HEK293 (cell line): ENCODE measurements at regions not wholly inside any gene's neighbourhood (a gene's known extent, or its start where the extent isn't known, plus 50 kb on each side); places are given as distances from the start of the nearest gene placed in this dataset.

ENCODE experiments used
- CTCF ChIA-PET: fragments of 350-600 bp; formaldehyde crosslinking; extraction: SDS; loops from one replicate; lab custom pipeline; 2021; ENCODE audit warnings: antibody characterized with exemption; lab: Yijun Ruan, JAX
- POLR2A ChIA-PET: fragments of 300-600 bp; formaldehyde crosslinking; extraction: SDS; loops from one replicate; lab custom pipeline; 2020; ENCODE audit warnings: antibody characterized with exemption, inconsistent platforms; lab: Yijun Ruan, JAX
- H3K27ac ChIP-seq: fragments of 200-500 bp; sonication (Bioruptor generic); 2 replicates; pipeline ENCODE4 v1.5.1; 2014; ENCODE audit warnings: low read depth, low read length, control low read depth, inconsistent platforms; ENCODE audit errors: extremely low read depth
- H3K36me3 ChIP-seq, 2 experiments: fragments of 200-500 bp in 1 of 2; sonication (Bioruptor generic) in 1 of 2; 1 replicate in 1 of 2; 2 replicates in 1 of 2; pipeline ENCODE4 v1.5.1; 2014 to 2017; ENCODE audit warnings: inconsistent platforms in 2 of 2, low read length in 2 of 2; ENCODE audit not compliant: control insufficient read depth in 2 of 2, insufficient read depth in 1 of 2
- H3K4me1 ChIP-seq: fragments of 200-500 bp; sonication (Bioruptor generic); 2 replicates; pipeline ENCODE4 v1.5.1; 2014; ENCODE audit warnings: mild to moderate bottlenecking, low read length, inconsistent platforms; ENCODE audit not compliant: control insufficient read depth, insufficient read depth
- H3K4me3 ChIP-seq: 2 replicates; pipeline ENCODE4 v1.5.1; 2011; ENCODE audit warnings: low read depth, mild to moderate bottlenecking, control low read depth, low read length, moderate library complexity
- H3K9me3 ChIP-seq: fragments of 200-500 bp; sonication (Bioruptor generic); 2 replicates; pipeline ENCODE4 v1.5.1; 2014; ENCODE audit warnings: low read depth, low read length, inconsistent platforms; ENCODE audit not compliant: control insufficient read depth, insufficient read depth
- KLF7 ChIP-seq: fragments of 450-650 bp; formaldehyde crosslinking; IDR thresholded peaks from 2 replicates; pipeline ENCODE4 v1.5.1; 2016; ENCODE audit warnings: missing biosample characterization, missing genetic modification characterization, borderline replicate concordance
- MYNN ChIP-seq: fragments of 450-650 bp; formaldehyde crosslinking; IDR thresholded peaks from 2 replicates; pipeline ENCODE4 v1.5.1; 2016; ENCODE audit warnings: missing biosample characterization, missing genetic modification characterization, borderline replicate concordance
- ZBTB48 ChIP-seq: fragments of 450-650 bp; formaldehyde crosslinking; IDR thresholded peaks from 2 replicates; pipeline ENCODE4 v1.5.1; 2016; ENCODE audit warnings: missing biosample characterization, missing genetic modification characterization
- ZFP3 ChIP-seq: fragments of 450-650 bp; formaldehyde crosslinking; IDR thresholded peaks from 2 replicates; pipeline ENCODE4 v1.5.1; 2016; ENCODE audit warnings: low read depth, missing biosample characterization, missing genetic modification characterization
- ZNF140 ChIP-seq: fragments of 450-650 bp; formaldehyde crosslinking; IDR thresholded peaks from 2 replicates; pipeline ENCODE4 v1.5.1; 2016; ENCODE audit warnings: missing biosample characterization, missing genetic modification characterization
- ZNF174 ChIP-seq: fragments of 450-650 bp; formaldehyde crosslinking; IDR thresholded peaks from 2 replicates; pipeline ENCODE4 v1.5.0; 2017; ENCODE audit warnings: missing biosample characterization, mild to moderate bottlenecking, missing genetic modification characterization
- ZNF248 ChIP-seq: fragments of 450-650 bp; formaldehyde crosslinking; IDR thresholded peaks from 2 replicates; pipeline ENCODE4 v1.5.1; 2017; ENCODE audit warnings: missing biosample characterization, missing genetic modification characterization
- ZNF350 ChIP-seq: fragments of 450-650 bp; formaldehyde crosslinking; IDR thresholded peaks from 2 replicates; pipeline ENCODE4 v1.5.0; 2017; ENCODE audit warnings: missing biosample characterization, mild to moderate bottlenecking, missing genetic modification characterization
- ZNF416 ChIP-seq: fragments of 450-650 bp; formaldehyde crosslinking; IDR thresholded peaks from 2 replicates; pipeline ENCODE4 v1.5.1; 2016; ENCODE audit warnings: missing biosample characterization, missing genetic modification characterization
- ZNF560 ChIP-seq: fragments of 450-650 bp; formaldehyde crosslinking; IDR thresholded peaks from 2 replicates; pipeline ENCODE4 v1.5.1; 2017; ENCODE audit warnings: missing biosample characterization, missing genetic modification characterization, borderline replicate concordance
- ZNF664 ChIP-seq: fragments of 450-650 bp; formaldehyde crosslinking; IDR thresholded peaks from 2 replicates; pipeline ENCODE4 v1.5.1; 2016; ENCODE audit warnings: missing biosample characterization, missing genetic modification characterization
- ZNF670 ChIP-seq: fragments of 450-650 bp; formaldehyde crosslinking; IDR thresholded peaks from 2 replicates; pipeline ENCODE4 v1.5.1; 2016; ENCODE audit warnings: missing biosample characterization, missing genetic modification characterization, low read depth
- ZSCAN30 ChIP-seq: fragments of 450-650 bp; IDR thresholded peaks from 2 replicates; pipeline ENCODE4 v1.5.1; 2018; ENCODE audit warnings: missing biosample characterization, mild to moderate bottlenecking, missing genetic modification characterization, moderate library complexity
- TF ChIP-seq, protein P1 (sequence below): fragments of 450-650 bp; formaldehyde crosslinking; IDR thresholded peaks from 2 replicates; pipeline ENCODE4 v1.5.1; 2016; ENCODE audit warnings: missing biosample characterization, missing genetic modification characterization
- TF ChIP-seq, protein P2 (sequence below): fragments of 450-650 bp; formaldehyde crosslinking; IDR thresholded peaks from 2 replicates; pipeline ENCODE4 v1.5.1; 2016; ENCODE audit warnings: missing biosample characterization, missing genetic modification characterization
- TF ChIP-seq, protein P3 (sequence below): fragments of 450-650 bp; formaldehyde crosslinking; conservative IDR thresholded peaks from 2 replicates; pipeline ENCODE4 v1.5.1; 2016; ENCODE audit warnings: low read depth, missing biosample characterization, missing genetic modification characterization
- TF ChIP-seq, protein P4 (sequence below): fragments of 450-650 bp; formaldehyde crosslinking; IDR thresholded peaks from 2 replicates; pipeline ENCODE4 v1.5.1; 2016; ENCODE audit warnings: missing biosample characterization, missing genetic modification characterization, low read depth
- TF ChIP-seq, protein P5 (sequence below): fragments of 450-650 bp; formaldehyde crosslinking; IDR thresholded peaks from 2 replicates; pipeline ENCODE4 v1.5.1; 2016; ENCODE audit warnings: missing biosample characterization, missing genetic modification characterization
- TF ChIP-seq, protein P6 (sequence below): IDR thresholded peaks from 2 replicates; pipeline ENCODE4 v1.6.1; 2011; ENCODE audit warnings: mild to moderate bottlenecking, low read depth, low read length, borderline replicate concordance

DNA sequence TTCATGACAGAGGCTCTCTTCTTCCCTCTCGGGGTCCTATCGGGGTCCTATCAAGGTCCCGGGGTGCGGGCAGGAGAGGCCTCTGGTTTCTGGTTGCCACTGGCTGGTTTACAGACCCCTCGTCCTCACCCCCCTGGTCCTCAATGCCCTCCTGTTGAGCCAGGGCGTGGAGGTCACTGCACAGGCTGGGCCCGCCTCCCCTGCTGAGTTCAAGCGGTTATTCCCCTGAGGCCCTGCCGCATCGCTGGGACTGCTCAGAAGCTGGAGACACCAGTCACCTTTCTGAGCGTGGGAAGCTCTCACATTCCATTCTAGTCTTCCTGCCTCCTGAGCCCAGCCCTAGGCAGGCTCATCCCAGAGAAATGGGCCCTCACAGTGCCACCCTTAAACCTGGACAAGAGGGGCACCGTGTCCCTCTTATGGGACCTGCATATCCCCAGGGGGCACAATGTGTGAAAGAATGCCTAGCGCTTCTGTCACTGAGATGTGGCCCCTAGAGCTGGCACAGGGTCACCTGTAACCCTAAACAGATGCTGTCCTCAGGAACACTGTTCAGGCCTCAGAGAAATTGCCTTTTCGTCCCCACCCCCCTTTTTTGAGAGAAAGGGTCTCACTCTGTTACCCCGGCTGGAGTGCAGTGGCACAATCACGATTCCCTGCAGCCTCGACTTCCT lies 177.7 kb upstream of the RGS6 start (continued):
- TF ChIP-seq, protein P1, sequence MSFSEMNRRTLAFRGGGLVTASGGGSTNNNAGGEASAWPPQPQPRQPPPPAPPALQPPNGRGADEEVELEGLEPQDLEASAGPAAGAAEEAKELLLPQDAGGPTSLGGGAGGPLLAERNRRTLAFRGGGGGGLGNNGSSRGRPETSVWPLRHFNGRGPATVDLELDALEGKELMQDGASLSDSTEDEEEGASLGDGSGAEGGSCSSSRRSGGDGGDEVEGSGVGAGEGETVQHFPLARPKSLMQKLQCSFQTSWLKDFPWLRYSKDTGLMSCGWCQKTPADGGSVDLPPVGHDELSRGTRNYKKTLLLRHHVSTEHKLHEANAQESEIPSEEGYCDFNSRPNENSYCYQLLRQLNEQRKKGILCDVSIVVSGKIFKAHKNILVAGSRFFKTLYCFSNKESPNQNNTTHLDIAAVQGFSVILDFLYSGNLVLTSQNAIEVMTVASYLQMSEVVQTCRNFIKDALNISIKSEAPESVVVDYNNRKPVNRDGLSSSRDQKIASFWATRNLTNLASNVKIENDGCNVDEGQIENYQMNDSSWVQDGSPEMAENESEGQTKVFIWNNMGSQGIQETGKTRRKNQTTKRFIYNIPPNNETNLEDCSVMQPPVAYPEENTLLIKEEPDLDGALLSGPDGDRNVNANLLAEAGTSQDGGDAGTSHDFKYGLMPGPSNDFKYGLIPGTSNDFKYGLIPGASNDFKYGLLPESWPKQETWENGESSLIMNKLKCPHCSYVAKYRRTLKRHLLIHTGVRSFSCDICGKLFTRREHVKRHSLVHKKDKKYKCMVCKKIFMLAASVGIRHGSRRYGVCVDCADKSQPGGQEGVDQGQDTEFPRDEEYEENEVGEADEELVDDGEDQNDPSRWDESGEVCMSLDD (tag by site-specific recombination), result no peak
- TF ChIP-seq, protein P2, sequence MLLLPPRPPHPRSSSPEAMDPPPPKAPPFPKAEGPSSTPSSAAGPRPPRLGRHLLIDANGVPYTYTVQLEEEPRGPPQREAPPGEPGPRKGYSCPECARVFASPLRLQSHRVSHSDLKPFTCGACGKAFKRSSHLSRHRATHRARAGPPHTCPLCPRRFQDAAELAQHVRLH (tag by site-specific recombination), result no peak

DNA sequence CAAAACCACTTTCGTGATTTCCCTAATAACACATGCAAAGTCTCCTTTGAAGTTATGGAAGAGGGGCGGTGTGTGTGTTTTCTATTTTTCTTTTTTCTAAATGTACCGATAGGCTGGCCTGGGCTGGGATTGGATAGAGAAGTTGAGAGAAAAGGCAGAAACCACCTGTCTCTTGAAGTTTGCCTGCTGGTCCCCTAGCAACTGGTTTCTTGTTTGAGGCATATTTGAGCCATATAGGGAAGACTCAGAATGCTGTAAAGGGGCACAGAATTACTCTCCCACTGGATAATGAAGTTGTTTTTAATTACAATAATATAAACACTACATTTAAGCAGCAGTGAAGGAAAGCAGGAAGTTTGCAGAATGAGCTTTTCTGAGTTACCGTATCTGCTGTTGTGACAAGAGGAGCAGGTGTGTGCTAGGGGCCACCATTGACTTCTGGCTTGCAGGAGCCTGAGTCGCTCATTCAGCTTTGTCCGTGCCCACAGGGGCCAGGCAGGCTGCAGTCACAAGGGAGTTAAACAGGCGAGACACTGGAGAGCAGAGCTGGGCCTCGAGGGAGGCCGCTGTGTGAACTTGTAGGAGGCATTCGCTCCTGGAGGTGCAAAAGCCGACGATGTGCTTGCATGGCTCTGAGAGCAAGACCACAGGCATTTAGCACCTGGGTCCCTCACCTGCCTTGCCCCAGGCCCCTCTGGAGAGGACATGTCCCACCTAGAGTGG lies 173.8 kb upstream of the RGS6 start:
- POLR2A ChIA-PET, result interaction anchor here (0.6 kb wide), 2 partner anchors 248 to 1951 kb away, joined by 3 read pairs; no protein-coding TSS in a partner anchor
- CTCF ChIA-PET, result interaction anchor here (0.6 kb wide), 1 partner anchor 174 kb away, joined by 3 read pairs; the partner anchor contains the start of gene RGS6
- TF ChIP-seq ZSCAN30 (tag by site-specific recombination), result no peak
- no peak for TF ChIP-seq MYNN (tag by site-specific recombination)
- TF ChIP-seq, protein P3, sequence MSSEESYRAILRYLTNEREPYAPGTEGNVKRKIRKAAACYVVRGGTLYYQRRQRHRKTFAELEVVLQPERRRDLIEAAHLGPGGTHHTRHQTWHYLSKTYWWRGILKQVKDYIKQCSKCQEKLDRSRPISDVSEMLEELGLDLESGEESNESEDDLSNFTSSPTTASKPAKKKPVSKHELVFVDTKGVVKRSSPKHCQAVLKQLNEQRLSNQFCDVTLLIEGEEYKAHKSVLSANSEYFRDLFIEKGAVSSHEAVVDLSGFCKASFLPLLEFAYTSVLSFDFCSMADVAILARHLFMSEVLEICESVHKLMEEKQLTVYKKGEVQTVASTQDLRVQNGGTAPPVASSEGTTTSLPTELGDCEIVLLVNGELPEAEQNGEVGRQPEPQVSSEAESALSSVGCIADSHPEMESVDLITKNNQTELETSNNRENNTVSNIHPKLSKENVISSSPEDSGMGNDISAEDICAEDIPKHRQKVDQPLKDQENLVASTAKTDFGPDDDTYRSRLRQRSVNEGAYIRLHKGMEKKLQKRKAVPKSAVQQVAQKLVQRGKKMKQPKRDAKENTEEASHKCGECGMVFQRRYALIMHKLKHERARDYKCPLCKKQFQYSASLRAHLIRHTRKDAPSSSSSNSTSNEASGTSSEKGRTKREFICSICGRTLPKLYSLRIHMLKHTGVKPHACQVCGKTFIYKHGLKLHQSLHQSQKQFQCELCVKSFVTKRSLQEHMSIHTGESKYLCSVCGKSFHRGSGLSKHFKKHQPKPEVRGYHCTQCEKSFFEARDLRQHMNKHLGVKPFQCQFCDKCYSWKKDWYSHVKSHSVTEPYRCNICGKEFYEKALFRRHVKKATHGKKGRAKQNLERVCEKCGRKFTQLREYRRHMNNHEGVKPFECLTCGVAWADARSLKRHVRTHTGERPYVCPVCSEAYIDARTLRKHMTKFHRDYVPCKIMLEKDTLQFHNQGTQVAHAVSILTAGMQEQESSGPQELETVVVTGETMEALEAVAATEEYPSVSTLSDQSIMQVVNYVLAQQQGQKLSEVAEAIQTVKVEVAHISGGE (tag by site-specific recombination), result no peak
- no peak for TF ChIP-seq KLF7 (tag by site-specific recombination)
- TF ChIP-seq ZBTB48, result no peak
- TF ChIP-seq ZNF350 (tag by site-specific recombination), result no peak
- no peak for TF ChIP-seq ZNF174
- no peak for TF ChIP-seq ZNF664 (tag by site-specific recombination)
- TF ChIP-seq, protein P4, sequence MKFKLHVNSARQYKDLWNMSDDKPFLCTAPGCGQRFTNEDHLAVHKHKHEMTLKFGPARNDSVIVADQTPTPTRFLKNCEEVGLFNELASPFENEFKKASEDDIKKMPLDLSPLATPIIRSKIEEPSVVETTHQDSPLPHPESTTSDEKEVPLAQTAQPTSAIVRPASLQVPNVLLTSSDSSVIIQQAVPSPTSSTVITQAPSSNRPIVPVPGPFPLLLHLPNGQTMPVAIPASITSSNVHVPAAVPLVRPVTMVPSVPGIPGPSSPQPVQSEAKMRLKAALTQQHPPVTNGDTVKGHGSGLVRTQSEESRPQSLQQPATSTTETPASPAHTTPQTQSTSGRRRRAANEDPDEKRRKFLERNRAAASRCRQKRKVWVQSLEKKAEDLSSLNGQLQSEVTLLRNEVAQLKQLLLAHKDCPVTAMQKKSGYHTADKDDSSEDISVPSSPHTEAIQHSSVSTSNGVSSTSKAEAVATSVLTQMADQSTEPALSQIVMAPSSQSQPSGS (tag by site-specific recombination), result no peak
- no peak for TF ChIP-seq ZFP3 (tag by site-specific recombination)
- no peak for TF ChIP-seq ZNF416
- TF ChIP-seq, protein P5, sequence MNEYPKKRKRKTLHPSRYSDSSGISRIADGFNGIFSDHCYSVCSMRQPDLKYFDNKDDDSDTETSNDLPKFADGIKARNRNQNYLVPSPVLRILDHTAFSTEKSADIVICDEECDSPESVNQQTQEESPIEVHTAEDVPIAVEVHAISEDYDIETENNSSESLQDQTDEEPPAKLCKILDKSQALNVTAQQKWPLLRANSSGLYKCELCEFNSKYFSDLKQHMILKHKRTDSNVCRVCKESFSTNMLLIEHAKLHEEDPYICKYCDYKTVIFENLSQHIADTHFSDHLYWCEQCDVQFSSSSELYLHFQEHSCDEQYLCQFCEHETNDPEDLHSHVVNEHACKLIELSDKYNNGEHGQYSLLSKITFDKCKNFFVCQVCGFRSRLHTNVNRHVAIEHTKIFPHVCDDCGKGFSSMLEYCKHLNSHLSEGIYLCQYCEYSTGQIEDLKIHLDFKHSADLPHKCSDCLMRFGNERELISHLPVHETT (tag by site-specific recombination), result no peak
- TF ChIP-seq ZNF670 (tag by site-specific recombination), result no peak
- TF ChIP-seq ZNF248 (tag by site-specific recombination), result no peak
- TF ChIP-seq, protein P6, sequence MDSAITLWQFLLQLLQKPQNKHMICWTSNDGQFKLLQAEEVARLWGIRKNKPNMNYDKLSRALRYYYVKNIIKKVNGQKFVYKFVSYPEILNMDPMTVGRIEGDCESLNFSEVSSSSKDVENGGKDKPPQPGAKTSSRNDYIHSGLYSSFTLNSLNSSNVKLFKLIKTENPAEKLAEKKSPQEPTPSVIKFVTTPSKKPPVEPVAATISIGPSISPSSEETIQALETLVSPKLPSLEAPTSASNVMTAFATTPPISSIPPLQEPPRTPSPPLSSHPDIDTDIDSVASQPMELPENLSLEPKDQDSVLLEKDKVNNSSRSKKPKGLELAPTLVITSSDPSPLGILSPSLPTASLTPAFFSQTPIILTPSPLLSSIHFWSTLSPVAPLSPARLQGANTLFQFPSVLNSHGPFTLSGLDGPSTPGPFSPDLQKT, result no peak
- no peak for TF ChIP-seq ZNF140 (tag by site-specific recombination)
- TF ChIP-seq ZNF560 (tag by site-specific recombination), result no peak
- H3K4me1 ChIP-seq, result 0 out of 2 replicates have a peak, but pooled peaks cover under 1% of the 10 kb centered on the region
- no peaks in the 10 kb centered on the region for H3K9me3 ChIP-seq
- H3K4me3 ChIP-seq, result no peak overlapping the region
- H3K36me3 ChIP-seq, result no peaks in the 10 kb centered on the region
- H3K27ac ChIP-seq, result no peak overlapping the region
